ENCODE measurements at regions not wholly inside any gene's neighbourhood (a gene's known extent, or its start where the extent isn't known, plus 50 kb on each side); places are given as distances from the start of the nearest gene placed in this dataset.

GRCh38 chr4:54793856-54794422, 136.2 kb downstream of the KIT start:
- H3K27ac ChIP-seq = no peak overlapping the region
- TF ChIP-seq, protein P1, sequence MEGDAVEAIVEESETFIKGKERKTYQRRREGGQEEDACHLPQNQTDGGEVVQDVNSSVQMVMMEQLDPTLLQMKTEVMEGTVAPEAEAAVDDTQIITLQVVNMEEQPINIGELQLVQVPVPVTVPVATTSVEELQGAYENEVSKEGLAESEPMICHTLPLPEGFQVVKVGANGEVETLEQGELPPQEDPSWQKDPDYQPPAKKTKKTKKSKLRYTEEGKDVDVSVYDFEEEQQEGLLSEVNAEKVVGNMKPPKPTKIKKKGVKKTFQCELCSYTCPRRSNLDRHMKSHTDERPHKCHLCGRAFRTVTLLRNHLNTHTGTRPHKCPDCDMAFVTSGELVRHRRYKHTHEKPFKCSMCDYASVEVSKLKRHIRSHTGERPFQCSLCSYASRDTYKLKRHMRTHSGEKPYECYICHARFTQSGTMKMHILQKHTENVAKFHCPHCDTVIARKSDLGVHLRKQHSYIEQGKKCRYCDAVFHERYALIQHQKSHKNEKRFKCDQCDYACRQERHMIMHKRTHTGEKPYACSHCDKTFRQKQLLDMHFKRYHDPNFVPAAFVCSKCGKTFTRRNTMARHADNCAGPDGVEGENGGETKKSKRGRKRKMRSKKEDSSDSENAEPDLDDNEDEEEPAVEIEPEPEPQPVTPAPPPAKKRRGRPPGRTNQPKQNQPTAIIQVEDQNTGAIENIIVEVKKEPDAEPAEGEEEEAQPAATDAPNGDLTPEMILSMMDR (IDR thresholded peaks at IDR 0.05) = no peak
- no peak for TF ChIP-seq ZFX (IDR thresholded peaks at IDR 0.05; ENCODE audit: borderline replicate concordance)
